GM21381 (cell line): ENCODE measurements at regions not wholly inside any gene's neighbourhood (a gene's known extent, or its start where the extent isn't known, plus 50 kb on each side); places are given as distances from the start of the nearest gene placed in this dataset.

Experiments used
- ATAC-seq: cut with Tn5 transposase; IDR thresholded peaks from one replicate; pipeline ENCODE4 v1.9.1; 2021; ENCODE audit warnings: mild to moderate bottlenecking, moderate library complexity; ENCODE audit not compliant: unreplicated experiment

DNA sequence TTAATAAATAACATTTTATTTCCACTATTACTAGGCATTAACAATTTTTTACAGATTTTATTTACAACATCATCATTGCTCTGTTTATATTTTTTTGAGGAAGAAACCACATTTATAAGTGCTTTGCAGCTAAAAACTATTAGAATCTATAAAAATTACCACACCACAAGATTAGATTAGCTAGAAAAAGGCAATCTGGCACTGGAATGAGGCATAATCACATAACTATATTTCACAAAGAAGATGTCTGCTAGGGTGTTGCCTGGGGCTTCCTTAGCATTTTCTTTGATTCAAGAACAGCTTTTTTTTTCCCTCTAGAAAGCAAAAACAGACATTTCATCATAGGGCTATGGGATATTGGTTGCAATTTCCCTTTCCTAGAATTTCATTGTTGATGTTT is 2169.2 kb downstream of the MRPL39 start:
- no peak for ATAC-seq

DNA sequence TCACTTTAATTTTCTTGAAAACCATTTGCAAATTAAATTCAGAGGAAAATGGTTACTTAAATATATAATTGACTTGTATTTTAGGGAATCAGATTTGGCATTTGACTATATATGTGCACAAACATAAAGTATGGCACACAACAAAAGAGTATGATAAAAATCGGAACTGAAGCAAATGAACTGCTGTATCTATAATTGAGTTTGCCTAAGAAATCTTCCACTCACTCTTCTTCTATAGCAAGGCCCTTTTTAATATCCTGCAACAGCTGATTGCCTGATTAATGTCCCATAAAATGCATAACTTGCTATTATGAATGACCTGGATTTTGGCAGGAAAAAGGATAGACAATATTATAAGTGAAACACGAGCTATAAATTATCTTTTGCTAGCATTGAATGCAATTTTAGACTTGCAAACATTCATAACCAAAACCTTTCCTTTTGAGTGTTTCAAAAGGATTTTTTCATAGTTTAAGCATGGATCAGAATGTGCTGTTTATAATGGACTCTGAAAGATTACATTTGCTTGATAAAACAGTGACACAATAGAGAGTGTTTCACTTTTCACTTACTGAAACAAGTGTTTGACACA is 2204.3 kb downstream of the MRPL39 start:
- no peak for ATAC-seq

DNA sequence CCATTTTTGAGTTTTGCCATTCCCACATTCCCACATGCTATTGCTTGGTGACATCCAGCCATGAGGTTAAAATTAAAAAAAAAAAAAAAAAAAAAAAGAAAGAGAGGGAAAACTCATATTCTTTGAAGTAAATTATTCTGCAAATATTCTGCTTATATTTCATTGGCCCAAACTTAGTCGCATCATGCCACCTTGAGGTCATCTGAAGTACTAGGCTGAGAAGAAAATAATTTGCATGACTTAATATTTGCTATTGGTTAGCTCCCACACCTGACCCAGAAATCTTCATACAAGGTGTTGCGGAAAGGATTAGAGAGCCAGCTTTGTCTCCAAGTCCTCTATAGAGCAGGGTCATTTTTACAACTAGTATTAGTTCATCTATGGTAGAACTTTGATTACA is 2206.0 kb downstream of the MRPL39 start:
- no peak for ATAC-seq

DNA sequence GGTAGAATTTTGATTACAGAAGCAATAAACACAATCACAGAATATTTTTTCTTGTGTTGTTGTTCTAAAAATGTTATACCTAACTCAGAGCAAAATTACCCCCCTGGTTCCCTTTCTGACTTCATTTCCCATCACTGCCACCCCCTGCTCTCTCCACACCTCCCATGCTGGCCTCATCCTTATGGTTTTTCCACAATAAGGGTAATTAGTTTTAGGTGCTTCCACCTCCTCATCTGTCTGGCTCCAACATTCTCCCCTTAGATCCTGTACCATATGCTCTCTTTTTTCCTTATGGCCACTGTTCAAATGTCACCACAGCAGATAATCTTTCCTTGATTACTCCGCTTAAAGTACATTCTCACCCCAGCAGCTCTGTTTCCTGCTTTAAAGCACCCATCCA is 2208.6 kb downstream of the MRPL39 start:
- ATAC-seq: no peak

DNA sequence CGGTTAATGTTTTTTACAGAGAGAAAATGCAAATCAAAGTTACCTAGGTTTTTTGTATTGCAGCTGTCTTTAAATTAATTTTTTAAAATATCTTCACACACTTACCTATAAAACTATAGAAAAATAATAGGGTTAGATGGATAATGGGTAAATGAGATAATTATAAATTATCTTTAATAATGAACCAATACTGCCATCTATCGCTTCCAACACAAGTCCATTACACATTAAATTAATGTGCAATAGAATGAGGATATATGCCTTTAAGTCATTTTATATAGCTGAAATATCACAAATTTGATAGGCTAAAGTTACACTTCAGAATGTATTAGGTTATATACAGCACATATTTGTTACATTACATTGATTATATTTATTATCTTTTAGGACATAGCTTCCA is 2212.8 kb downstream of the MRPL39 start:
- ATAC-seq: no peak

DNA sequence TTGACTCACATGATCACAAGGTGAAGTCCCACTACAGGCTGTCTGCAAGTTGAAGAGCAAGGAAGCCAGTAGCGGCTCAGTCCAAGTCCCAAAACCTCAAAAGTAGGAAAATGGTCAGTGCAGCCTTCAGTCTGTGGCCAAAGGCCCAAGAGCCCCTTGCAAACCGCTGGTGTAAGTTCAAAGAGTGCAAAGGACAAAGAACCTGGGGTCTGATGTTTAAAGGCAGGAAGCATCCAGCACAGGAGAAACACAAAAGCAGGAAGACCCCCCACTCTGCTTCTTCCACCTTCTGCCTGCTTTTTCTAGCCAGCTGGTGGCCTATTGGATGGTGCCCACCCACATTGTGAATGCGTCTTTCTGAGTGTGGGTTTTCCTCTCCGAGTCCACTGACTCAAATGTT is 2222.6 kb downstream of the MRPL39 start:
- no peak for ATAC-seq

DNA sequence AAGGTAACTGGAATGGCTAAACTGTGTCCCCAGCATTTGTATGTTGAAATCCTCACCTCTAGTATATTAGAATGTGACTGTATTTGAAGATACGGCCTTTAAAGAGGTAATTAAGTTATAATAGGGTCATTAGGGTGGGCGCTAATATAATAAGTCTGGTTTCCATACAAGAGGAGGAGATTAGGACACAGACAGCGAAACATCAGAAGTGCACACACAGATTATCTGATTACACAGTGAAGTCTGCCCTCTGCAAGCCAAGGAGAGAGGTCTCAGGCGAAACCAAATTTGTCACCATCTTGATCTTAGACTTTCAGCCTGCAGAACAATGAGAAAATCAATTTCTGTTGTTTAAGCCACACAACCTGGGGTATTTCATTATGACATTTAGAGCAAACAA is 2233.1 kb downstream of the MRPL39 start:
- no peak for ATAC-seq

DNA sequence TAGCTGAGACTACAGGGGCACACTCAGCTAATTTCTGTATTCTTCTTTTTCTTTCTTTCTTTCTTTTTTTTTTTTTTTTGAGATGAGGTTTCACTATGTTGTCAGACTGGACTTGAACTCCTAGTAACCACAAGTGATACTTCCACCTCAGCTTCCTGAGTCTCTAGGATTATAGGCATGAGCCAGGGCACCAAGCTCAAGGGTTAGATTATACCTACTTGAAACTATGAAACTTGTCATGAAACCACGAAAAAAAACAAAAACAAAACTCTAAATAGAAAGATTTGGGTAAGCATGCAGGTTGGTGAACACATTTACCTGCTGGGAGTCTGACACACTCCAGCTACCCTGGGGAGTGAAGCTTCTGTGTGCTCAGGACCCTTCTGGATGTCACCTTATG is 2250.4 kb downstream of the MRPL39 start:
- no peak for ATAC-seq

DNA sequence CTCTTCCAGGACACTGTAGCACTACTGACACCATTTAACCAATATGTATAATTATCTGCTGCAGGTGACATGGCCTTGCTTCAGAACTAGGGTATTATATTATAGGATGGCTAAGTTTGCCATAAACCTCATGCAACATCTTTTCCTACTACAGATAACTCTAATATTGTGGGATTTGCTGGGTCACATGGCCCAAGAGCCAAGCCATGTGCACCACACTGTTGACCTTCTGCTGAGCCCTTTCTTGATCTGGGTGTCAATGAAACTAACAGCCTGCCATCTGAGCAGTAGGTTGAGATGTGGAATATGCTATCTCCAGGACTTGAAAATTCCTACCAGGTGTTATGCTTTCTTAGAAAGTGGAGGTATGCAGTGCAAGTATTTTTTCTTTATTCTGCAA is 2291.1 kb downstream of the MRPL39 start:
- no peak for ATAC-seq

DNA sequence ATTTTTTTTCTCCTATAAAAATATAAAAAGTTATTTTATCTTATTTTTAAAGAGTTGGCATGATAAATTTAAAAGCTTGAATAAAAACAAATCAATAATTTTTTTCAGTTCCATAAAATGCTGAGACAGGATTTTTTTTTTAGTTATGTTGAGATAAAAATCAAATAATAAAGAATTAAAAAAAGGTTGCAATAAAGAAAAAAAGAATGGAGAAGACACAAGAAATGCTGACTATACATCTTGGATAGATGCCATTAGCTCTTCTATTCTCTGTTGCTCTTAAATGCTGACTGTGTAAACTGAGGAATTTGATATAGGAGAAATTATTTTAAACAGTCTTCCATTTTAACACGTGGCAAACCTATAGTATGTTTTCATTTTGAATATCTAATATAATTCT is 2298.5 kb downstream of the MRPL39 start:
- no peak for ATAC-seq

DNA sequence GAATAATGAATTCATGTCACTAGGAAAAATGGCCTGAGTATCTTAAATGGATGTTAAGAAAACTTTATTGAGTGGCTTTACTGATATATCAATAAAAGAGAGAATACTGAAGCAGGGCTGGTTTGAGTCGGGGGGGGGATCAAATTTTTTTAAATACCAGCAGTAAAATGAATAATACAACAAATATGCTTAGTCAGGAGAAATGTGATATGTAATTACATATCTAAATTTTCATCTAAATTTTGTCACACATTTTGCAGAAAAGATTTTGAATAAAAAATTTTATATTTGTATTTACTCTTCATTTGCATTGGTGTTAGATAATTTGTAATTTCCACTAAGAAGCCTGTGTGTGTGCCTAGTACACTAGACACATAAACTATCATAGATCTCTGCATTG is 2300.2 kb downstream of the MRPL39 start:
- ATAC-seq: no peak

DNA sequence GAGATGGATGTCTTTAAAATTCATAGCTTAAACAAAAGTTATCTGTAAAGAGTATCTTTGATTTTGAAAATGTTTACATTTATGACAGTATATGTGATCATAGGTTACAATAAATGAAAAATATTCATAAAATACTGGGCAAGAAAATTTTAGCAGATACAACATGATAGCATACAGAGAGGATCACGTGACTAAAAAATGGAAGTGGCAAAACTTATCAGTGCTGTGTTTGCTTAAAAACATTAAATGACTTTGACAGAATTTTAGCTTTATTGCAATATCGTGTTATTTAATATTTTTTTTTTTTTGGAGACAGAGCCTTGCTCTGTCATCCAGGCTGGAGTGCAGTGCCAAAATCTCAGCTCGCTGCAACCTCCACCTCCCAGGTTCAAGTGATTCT is 2294.1 kb downstream of the NCAM2 start:
- ATAC-seq: no peak

DNA sequence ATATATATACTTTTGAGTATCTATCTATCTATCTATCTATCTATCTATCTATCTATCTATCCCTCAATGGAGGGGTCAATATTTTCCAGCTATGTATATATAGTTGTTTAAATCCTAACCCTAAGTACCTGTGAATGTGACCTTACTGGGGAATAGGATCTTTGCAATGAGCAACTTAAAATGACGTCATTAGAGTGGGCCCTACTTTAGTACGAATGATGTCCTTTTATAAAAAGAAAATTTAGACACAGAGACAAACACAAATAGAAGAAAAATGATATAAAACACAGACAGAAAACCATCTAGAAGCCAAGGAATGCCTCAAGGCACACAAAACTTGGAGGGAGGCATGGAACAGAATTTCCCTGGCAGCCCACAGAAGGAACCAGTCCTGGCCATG is 2283.7 kb downstream of the NCAM2 start:
- no peak for ATAC-seq

DNA sequence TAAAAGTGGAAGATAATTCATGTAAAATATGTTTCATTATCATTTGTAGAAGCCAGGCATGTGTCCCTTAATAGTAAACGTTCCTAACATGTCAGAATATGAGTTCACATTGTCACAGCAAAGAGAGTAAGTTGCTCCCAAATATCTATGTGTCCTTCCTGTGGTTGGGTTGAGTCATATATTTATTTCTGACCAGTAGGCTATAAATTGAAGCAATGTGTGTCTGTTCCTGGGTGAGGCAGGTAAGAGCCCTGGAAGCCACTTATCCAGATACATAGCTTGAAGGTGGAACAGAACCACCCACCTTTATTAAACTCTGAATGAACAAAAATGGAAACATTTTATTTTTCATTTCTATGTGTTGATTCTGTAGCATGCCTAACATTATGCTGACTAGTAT is 2251.6 kb downstream of the NCAM2 start:
- no peak for ATAC-seq

DNA sequence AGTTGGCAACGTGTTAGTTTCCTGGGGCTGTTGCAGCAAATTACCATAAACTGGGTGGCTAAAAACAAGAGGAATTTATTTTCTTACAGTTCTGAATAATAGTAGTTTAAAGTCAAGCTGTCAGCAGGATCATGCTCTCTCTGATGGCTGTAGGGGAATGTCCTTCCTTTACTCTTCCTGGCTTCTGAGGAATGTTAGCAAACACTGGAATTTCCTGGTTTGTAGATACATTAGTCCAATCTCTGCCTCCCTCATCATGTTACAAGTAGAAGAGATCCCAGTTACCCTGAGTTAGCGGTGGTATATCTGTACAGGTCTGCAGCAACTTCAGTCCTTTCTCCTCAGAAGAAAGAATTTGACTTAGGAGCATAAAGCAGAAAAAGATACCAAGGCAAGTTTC is 2249.1 kb downstream of the NCAM2 start:
- no peak for ATAC-seq

DNA sequence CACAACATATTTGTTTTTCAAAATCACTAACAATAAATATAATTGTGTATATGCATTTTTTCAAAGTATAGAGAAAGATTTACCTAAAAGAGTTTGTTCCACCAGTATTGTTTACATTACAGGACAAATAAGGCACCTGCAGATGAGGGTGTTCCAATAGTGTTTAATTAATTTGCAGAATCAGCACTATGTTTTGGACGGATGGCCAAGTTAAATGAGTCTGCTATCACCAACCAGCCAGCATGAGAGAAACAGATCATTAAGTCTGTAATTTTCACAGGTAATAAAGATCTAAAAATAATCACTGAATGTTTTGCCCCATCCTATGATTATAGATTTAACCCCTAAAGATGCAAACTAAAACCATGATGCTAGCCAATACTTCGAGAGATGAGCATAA is 2247.0 kb downstream of the NCAM2 start:
- ATAC-seq: no peak

DNA sequence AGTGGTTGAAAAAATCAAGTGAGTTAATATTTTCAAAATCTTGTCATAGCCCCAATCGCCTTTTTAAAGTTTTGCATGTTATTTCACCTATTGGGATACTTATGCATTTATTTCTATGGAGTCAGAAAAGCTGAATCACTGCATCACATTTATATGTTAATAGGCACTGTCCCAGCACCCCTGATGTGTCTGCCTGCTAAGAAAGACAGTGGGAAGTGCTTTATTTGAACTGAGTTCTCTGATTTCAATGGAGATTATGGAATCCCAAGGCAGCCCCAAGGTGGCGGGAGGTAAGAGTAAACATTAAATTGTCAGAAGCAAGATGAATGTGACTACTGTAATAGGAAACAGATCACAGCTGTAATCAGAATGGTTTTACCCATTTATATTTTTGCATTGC is 2225.7 kb downstream of the NCAM2 start:
- no peak for ATAC-seq

DNA sequence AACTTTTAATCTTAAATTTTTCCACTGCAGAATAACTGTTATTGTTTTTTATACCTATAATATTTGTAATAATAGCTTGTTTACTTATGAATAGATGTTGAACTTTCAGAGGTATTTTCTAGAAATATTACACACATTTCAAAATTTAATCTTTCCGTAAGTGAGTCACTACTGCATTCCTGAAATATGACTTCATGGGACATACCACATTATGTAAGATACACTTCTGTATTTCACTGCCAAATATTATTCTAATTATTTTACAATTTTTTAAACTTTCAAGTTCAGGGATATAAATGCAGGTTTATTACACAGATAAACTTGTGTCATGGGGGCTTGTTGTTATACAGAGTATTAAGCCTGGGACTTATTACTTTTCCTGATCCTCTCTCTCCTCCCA is 2220.5 kb downstream of the NCAM2 start:
- ATAC-seq: no peak

DNA sequence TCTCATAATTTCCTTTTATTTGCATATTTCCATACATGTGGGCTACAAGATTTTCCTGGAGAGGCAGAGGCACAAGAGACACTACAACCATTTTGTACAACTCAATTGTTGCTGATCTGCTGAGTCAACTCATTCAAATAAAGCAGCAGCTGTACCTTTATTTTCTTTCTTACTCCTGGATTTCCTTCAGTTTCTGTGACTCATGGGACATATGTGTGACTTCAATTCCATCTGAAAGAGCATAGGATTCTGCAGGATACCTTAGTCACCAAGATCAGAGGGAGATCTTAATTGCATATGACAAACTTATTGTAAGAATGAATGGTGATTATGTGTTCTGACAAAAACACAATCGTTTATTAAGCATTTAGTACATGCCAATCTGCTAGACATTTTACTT is 2219.4 kb downstream of the NCAM2 start:
- no peak for ATAC-seq

DNA sequence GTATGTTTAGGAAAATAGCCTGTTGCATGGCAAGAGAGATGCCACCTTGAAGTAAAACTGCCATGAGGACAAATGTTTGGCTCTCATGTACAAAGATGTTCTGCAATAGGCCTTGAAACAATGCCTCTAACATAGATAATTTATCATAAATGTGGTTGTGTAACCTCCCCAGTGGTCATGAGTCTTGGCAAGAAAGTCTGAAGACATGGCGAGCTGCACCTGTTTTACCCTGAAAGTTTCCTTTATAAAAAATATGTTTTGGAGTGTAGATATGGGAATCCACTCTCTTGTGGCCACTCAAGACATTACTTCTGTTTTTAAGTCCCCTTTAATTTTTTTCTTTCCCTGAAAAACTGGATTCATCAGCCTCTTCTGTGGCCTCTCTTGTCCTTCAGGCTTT is 2217.1 kb downstream of the NCAM2 start:
- no peak for ATAC-seq
